ENCODE measurements at regions not wholly inside any gene's neighbourhood (a gene's known extent, or its start where the extent isn't known, plus 50 kb on each side); places are given as distances from the start of the nearest gene placed in this dataset.

GRCh38 chr11:116164843-116165242 lies 607.9 kb downstream of the BUD13 start:
- TF ChIP-seq POLR2A (IDR thresholded peaks at IDR 0.05) (no peak), CTCF (IDR thresholded peaks at IDR 0.05) (no peak)
